Stomach (tissue), 4 donors: ENCODE measurements at regions not wholly inside any gene's neighbourhood (a gene's known extent, or its start where the extent isn't known, plus 50 kb on each side); places are given as distances from the start of the nearest gene placed in this dataset.

Source experiments
- EP300 ChIP-seq: sonication (generic); formaldehyde crosslinking; IDR thresholded peaks from one replicate; pipeline ENCODE4 v1.6.1; 2017; ENCODE audit warnings: antibody characterized with exemption
- POLR2AphosphoS5 ChIP-seq, 3 donors: sonication (generic); formaldehyde crosslinking; IDR thresholded peaks; one replicate each; pipeline ENCODE4 v1.6.1; 2016; ENCODE audit warnings: antibody characterized with exemption in 3 of 3
- TF ChIP-seq, protein P1 (sequence below), 7 experiments: fragments of 450-650 bp in 4 of 7; fragments of 200-600 bp in 3 of 7; sonication (generic) in 3 of 7; IDR thresholded peaks; one replicate each; pipeline ENCODE4 v1.5.1; 2016 to 2019; ENCODE audit warnings: antibody characterized with exemption in 7 of 7, control low read depth in 2 of 7, mild to moderate bottlenecking in 1 of 7

DNA sequence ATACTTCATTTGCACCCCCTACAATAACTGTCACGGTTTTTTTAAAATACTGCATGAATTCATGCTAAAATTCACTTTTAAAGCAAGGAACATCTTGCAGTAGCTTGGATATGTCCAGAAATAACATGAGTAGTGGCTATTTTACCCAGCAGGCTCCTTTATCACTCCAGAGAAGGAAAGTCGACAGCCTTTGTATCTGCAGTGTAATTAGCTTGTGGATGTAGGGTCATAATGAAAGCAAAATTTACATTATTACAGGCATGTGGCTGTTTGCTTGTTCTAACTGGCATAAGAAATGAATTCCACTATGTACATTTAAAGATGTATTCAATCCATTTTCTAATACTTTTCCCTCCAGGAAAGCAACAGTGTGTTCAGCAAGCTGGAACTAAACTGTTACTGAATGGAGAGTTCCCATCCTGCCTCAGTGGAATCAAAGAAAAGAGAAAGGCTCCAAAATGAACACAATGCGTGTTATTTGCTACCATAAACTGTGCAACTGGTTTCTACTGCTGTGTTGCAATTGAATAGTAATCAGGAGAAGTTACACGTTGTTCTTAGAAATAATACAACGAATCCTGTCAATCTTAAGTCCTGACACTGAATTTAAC lies 321.2 kb upstream of the VRK2 start:
- TF ChIP-seq, protein P1, sequence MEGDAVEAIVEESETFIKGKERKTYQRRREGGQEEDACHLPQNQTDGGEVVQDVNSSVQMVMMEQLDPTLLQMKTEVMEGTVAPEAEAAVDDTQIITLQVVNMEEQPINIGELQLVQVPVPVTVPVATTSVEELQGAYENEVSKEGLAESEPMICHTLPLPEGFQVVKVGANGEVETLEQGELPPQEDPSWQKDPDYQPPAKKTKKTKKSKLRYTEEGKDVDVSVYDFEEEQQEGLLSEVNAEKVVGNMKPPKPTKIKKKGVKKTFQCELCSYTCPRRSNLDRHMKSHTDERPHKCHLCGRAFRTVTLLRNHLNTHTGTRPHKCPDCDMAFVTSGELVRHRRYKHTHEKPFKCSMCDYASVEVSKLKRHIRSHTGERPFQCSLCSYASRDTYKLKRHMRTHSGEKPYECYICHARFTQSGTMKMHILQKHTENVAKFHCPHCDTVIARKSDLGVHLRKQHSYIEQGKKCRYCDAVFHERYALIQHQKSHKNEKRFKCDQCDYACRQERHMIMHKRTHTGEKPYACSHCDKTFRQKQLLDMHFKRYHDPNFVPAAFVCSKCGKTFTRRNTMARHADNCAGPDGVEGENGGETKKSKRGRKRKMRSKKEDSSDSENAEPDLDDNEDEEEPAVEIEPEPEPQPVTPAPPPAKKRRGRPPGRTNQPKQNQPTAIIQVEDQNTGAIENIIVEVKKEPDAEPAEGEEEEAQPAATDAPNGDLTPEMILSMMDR (IDR thresholded peaks at IDR 0.05) = no peak
- TF ChIP-seq EP300 (no peak), POLR2AphosphoS5 (IDR thresholded peaks at IDR 0.05) (no peak)
